Body of pancreas (tissue), 4 donors: ENCODE measurements at regions not wholly inside any gene's neighbourhood (a gene's known extent, or its start where the extent isn't known, plus 50 kb on each side); places are given as distances from the start of the nearest gene placed in this dataset.

ENCODE experiments used
- CTCF ChIP-seq, 7 experiments: fragments of 450-650 bp in 4 of 7; fragments of 200-600 bp in 3 of 7; sonication (generic) in 3 of 7; IDR thresholded peaks; one replicate each; pipeline ENCODE4 v1.5.1; 2016 to 2019; ENCODE audit warnings: antibody characterized with exemption in 7 of 7
- POLR2A ChIP-seq, 3 donors: fragments of 450-650 bp; IDR thresholded peaks; one replicate each; pipeline ENCODE4 v1.6.1; 2016; ENCODE audit warnings: antibody characterized with exemption in 3 of 3, mild to moderate bottlenecking in 2 of 3

DNA sequence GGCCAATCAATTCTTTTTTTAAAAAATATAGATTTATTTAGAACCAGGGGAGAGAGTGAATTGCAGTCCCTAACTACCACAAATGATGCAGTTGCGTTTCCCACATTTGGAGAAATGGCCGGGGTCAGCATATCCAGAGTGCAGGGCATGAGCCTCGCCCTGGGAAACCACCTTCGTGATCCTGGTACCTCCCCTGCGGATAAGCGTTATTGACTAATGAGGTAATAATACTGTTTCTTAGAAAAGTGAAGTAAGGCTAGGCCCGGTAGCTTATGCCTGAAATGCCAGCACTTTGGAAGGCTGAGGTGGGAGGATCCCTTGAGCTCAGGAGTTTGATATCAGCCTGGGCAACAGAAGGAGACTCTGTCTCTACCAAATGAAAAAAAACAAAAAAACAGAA, 111.5 kb upstream of the SLC45A1 start:
- TF ChIP-seq POLR2A (IDR thresholded peaks at IDR 0.05) = no peak
- no peak for TF ChIP-seq CTCF (IDR thresholded peaks at IDR 0.05)
